Skeletal muscle satellite cell (primary cell): ENCODE measurements at regions not wholly inside any gene's neighbourhood (a gene's known extent, or its start where the extent isn't known, plus 50 kb on each side); places are given as distances from the start of the nearest gene placed in this dataset.

Experiments used
- H3K27me3 ChIP-seq: 2 replicates; pipeline ENCODE4 v1.7.0; 2013; ENCODE audit warnings: low read length; ENCODE audit not compliant: control insufficient read depth, insufficient read depth
- H3K36me3 ChIP-seq: 2 replicates; pipeline ENCODE4 v1.7.0; 2013; ENCODE audit warnings: mild to moderate bottlenecking, control low read depth, low read length; ENCODE audit not compliant: insufficient read depth
- H3K4me1 ChIP-seq: 2 replicates; pipeline ENCODE4 v1.7.0; 2013; ENCODE audit warnings: low read length; ENCODE audit not compliant: control insufficient read depth, insufficient read depth
- H3K4me2 ChIP-seq: 2 replicates; pipeline ENCODE4 v1.7.0; 2013; ENCODE audit warnings: mild to moderate bottlenecking, low read length
- H3K4me3 ChIP-seq: 2 replicates; pipeline ENCODE4 v1.7.0; 2013; ENCODE audit warnings: low read length
- H3K9ac ChIP-seq: 2 replicates; pipeline ENCODE4 v1.7.0; 2013; ENCODE audit warnings: mild to moderate bottlenecking, low read depth, low read length, moderate library complexity
- H3K9me3 ChIP-seq: replicated peaks from 2 replicates; pipeline ENCODE4 v1.7.0; 2013; ENCODE audit warnings: mild to moderate bottlenecking, control low read depth, low read length

- no peak overlapping the region for H3K4me2 ChIP-seq
- H3K9ac ChIP-seq, result no peak overlapping the region
- H3K9me3 ChIP-seq, result no peaks in the 10 kb centered on the region
- no peak overlapping the region for H3K4me3 ChIP-seq
- H3K27me3 ChIP-seq, result no peaks in the 10 kb centered on the region
- no peaks in the 10 kb centered on the region for H3K4me1 ChIP-seq
- H3K36me3 ChIP-seq, result no peaks in the 10 kb centered on the region
Observed at GRCh38 chr16:76926042-76926441, 264.9 kb upstream of the MON1B start.

- H3K4me1 ChIP-seq, result no peaks in the 10 kb centered on the region
- H3K36me3 ChIP-seq, result no peaks in the 10 kb centered on the region
- no peaks in the 10 kb centered on the region for H3K9me3 ChIP-seq
- no peak overlapping the region for H3K4me2 ChIP-seq
- H3K27me3 ChIP-seq, result no peaks in the 10 kb centered on the region
- H3K4me3 ChIP-seq, result no peak overlapping the region
- H3K9ac ChIP-seq, result no peak overlapping the region
Observed at GRCh38 chr16:76926595-76926994, 264.4 kb upstream of the MON1B start.

DNA sequence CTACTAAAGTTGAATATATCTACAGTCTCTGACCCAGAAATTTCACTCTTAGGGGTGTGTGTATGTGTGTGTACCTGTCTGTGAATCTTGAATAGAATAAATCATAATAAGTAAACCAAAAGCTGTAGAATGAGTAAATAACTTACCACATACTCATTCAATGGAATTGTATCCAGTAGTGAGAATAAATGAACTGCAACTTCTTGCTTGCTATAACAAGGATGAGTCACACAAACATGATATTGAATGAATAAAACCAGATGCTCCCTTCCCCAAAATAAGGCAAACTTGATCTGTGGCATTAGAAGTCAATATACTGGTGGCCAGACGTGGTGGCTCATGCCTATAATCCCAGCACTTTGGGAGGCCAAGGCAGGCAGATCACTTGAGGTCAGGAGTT, 259.8 kb upstream of the MON1B start:
- Histone ChIP-seq H3K4me2 (no peak overlapping the region), H3K27me3 (no peaks in the 10 kb centered on the region), H3K9me3 (no peaks in the 10 kb centered on the region), H3K4me3 (no peak overlapping the region), H3K4me1 (no peaks in the 10 kb centered on the region), H3K36me3 (no peaks in the 10 kb centered on the region), H3K9ac (no peak overlapping the region)

DNA sequence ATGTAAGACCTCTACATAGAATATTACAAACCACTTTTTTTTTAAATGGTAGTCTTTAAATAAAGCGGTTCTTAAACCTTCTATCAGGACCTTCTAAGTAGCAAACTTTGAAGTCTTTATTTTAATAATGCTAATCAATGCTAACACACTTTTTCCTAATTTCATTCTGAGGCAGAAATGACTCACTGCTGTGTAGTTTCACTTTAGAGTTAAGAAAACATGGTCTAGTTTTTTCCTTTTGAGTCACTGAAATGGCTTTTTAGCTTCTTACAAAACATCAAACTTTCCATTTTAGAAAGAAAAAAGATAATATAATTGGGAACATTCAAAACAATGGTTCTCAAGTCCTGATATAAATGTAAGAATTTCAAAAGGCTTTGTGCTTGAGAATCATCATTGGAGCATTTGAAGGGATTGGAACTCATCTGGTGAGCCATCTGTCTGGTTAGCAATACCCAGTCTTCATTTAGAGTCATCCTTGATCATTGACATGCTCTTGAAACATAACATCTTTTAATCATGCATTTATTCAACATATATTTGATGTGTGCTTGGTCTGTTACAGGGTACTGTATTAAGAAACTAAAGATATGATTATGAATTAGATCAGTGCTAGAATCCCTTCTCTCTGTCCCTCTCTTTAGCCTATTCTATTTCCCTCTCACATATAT, 258.3 kb upstream of the MON1B start:
- Histone ChIP-seq H3K9me3 (no peaks in the 10 kb centered on the region), H3K36me3 (no peaks in the 10 kb centered on the region), H3K4me2 (peak overlapping the region; percentile 0), H3K9ac (no peak overlapping the region), H3K27me3 (no peaks in the 10 kb centered on the region), H3K4me1 (no peaks in the 10 kb centered on the region), H3K4me3 (no peak overlapping the region)

GRCh38 chr16:76940251-76940650, 250.7 kb upstream of the MON1B start:
- Histone ChIP-seq H3K9ac (no peak overlapping the region), H3K9me3 (no peaks in the 10 kb centered on the region), H3K36me3 (no peaks in the 10 kb centered on the region), H3K4me3 (no peak overlapping the region), H3K4me2 (no peak overlapping the region), H3K27me3 (no peaks in the 10 kb centered on the region), H3K4me1 (no peaks in the 10 kb centered on the region)

GRCh38 chr16:76941113-76941512, 249.9 kb upstream of the MON1B start:
- Histone ChIP-seq H3K4me2 (no peak overlapping the region), H3K27me3 (no peaks in the 10 kb centered on the region), H3K36me3 (no peaks in the 10 kb centered on the region), H3K4me1 (no peaks in the 10 kb centered on the region), H3K9me3 (no peaks in the 10 kb centered on the region), H3K9ac (no peak overlapping the region), H3K4me3 (no peak overlapping the region)

- Histone ChIP-seq H3K9ac (no peak overlapping the region), H3K4me2 (no peak overlapping the region), H3K36me3 (no peaks in the 10 kb centered on the region), H3K4me1 (peaks cover 4% of the 10 kb centered on the region), H3K9me3 (no peaks in the 10 kb centered on the region), H3K27me3 (no peaks in the 10 kb centered on the region), H3K4me3 (no peak overlapping the region)
Observed at GRCh38 chr16:76942089-76942488, 248.9 kb upstream of the MON1B start.

GRCh38 chr16:76943921-76944320, 247.1 kb upstream of the MON1B start:
- H3K4me2 ChIP-seq, result no peak overlapping the region
- no peaks in the 10 kb centered on the region for H3K36me3 ChIP-seq
- no peak overlapping the region for H3K4me3 ChIP-seq
- no peaks in the 10 kb centered on the region for H3K9me3 ChIP-seq
- H3K4me1 ChIP-seq, result peaks cover 14% of the 10 kb centered on the region
- H3K27me3 ChIP-seq, result no peaks in the 10 kb centered on the region
- no peak overlapping the region for H3K9ac ChIP-seq

DNA sequence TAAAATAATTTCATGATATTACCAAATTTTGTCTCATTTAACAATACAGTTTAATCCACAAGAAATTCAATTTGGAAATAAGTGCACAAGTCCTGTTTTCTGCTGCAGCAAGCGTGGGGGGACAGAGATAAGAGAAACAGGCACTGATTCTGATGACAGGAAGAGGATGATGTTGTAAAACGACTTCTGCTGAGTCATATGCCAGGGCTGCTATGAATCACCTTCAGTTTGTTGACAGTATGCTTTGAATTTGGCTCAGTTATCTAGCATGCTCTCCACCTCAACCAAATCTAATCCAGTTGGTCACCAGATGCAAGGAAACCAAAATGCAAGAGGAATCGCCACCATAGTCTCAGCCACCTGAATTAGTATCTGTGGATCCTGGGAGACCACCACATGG, 244.1 kb upstream of the MON1B start:
- no peaks in the 10 kb centered on the region for H3K9me3 ChIP-seq
- no peaks in the 10 kb centered on the region for H3K36me3 ChIP-seq
- H3K9ac ChIP-seq, result no peak overlapping the region
- H3K4me1 ChIP-seq, result peaks cover 14% of the 10 kb centered on the region
- H3K4me3 ChIP-seq, result peak overlapping the region; percentile 37
- H3K4me2 ChIP-seq, result peak overlapping the region; percentile 15
- no peaks in the 10 kb centered on the region for H3K27me3 ChIP-seq

GRCh38 chr16:76947749-76948148, 243.2 kb upstream of the MON1B start:
- H3K4me2 ChIP-seq, result no peak overlapping the region
- no peak overlapping the region for H3K4me3 ChIP-seq

GRCh38 chr16:76955629-76956028, 235.4 kb upstream of the MON1B start:
- Histone ChIP-seq H3K36me3 (no peaks in the 10 kb centered on the region), H3K4me1 (peaks cover 8% of the 10 kb centered on the region), H3K27me3 (no peaks in the 10 kb centered on the region), H3K9ac (no peak overlapping the region), H3K4me3 (no peak overlapping the region), H3K9me3 (peaks cover 4% of the 10 kb centered on the region), H3K4me2 (no peak overlapping the region)

More at GRCh38 chr16:76947749-76948148, 243.2 kb upstream of the MON1B start:
- Histone ChIP-seq H3K9me3 (no peaks in the 10 kb centered on the region), H3K27me3 (no peaks in the 10 kb centered on the region), H3K9ac (no peak overlapping the region), H3K4me1 (peaks cover 14% of the 10 kb centered on the region), H3K36me3 (no peaks in the 10 kb centered on the region)

GRCh38 chr16:76956394-76956793, 234.6 kb upstream of the MON1B start:
- Histone ChIP-seq H3K4me3 (no peak overlapping the region), H3K36me3 (no peaks in the 10 kb centered on the region), H3K4me2 (no peak overlapping the region), H3K4me1 (peaks cover 8% of the 10 kb centered on the region), H3K9me3 (peaks cover 4% of the 10 kb centered on the region), H3K9ac (no peak overlapping the region), H3K27me3 (no peaks in the 10 kb centered on the region)
